Left lung (tissue), 4 donors: ENCODE measurements at regions not wholly inside any gene's neighbourhood (a gene's known extent, or its start where the extent isn't known, plus 50 kb on each side); places are given as distances from the start of the nearest gene placed in this dataset.

Experiments used
- ATAC-seq: fragments of 200-7000 bp; cut with Tn5 transposase; one replicate; pipeline ENCODE4 v1.9.1; 2020; ENCODE audit warnings: moderate library complexity
- DNase-seq, 4 donors: peaks; one replicate each; pipeline ENCODE4 v3.0.0-alpha.2; 2013 to 2020
- H3K27ac ChIP-seq, 2 donors: fragments of 200-600 bp; sonication (generic) in 1 of 2; one replicate each; pipeline versions ENCODE4 v1.5.0 to v1.8.0; 2020 to 2021
- H3K27me3 ChIP-seq, 2 donors: fragments of 200-600 bp; sonication (generic) in 1 of 2; one replicate each; pipeline versions ENCODE4 v1.5.0 to v1.8.0; 2020 to 2021
- H3K36me3 ChIP-seq, 2 donors: fragments of 200-600 bp; sonication (generic) in 1 of 2; one replicate each; pipeline versions ENCODE4 v1.5.0 to v1.8.0; 2020 to 2021
- H3K4me1 ChIP-seq, 2 donors: fragments of 200-600 bp; one replicate each; pipeline ENCODE4 v1.8.0; 2021
- H3K4me3 ChIP-seq, 2 donors: fragments of 200-600 bp; sonication (generic) in 1 of 2; one replicate each; pipeline versions ENCODE4 v1.5.0 to v1.8.0; 2020 to 2021; ENCODE audit warnings: mild to moderate bottlenecking in 1 of 2
- H3K9me3 ChIP-seq, 2 donors: fragments of 200-600 bp; sonication (generic) in 1 of 2; one replicate each; pipeline versions ENCODE4 v1.5.0 to v1.8.0; 2020 to 2021
- CTCF ChIP-seq, 2 donors: fragments of 200-600 bp; sonication (generic) in 1 of 2; IDR thresholded peaks; one replicate each; pipeline versions ENCODE4 v1.5.0 to v1.8.0; 2021; ENCODE audit warnings: antibody characterized with exemption in 2 of 2
- intact Hi-C, 2 donors: fragments of 100-400 bp; cut with DNase I; formaldehyde crosslinking; loops; one replicate each; pipeline versions ENCODE4 v1.11.2 to v1.14.2; 2022
- donor health status: DM: no; HTN: yes; CAD: no.
- donor health status: DM: no; HTN: no; CAD: no.

- peak overlapping the region in 1 of 2 donors; percentile 9 for H3K27ac ChIP-seq
- no peak overlapping the region for H3K4me3 ChIP-seq
- no peaks in the 10 kb centered on the region for H3K36me3 ChIP-seq
- TF ChIP-seq CTCF (IDR thresholded peaks at IDR 0.05), result no peak
- H3K27me3 ChIP-seq, result no peaks in the 10 kb centered on the region
- H3K4me1 ChIP-seq, result no peaks in the 10 kb centered on the region
- H3K9me3 ChIP-seq, result no peaks in the 10 kb centered on the region
- intact Hi-C loops, result no loop called here
- no peak for ATAC-seq
- no peak for DNase-seq
Observed at GRCh38 chr3:16113704-16114103, 60.8 kb upstream of the GALNT15 start.

GRCh38 chr3:16114429-16114828 lies 60.1 kb upstream of the GALNT15 start:
- Histone ChIP-seq H3K27me3 (no peaks in the 10 kb centered on the region), H3K9me3 (no peaks in the 10 kb centered on the region), H3K27ac (no peak overlapping the region), H3K36me3 (no peaks in the 10 kb centered on the region), H3K4me1 (no peaks in the 10 kb centered on the region), H3K4me3 (no peak overlapping the region)
- DNase-seq (no peak), ATAC-seq (no peak)
- intact Hi-C loops, result no loop called here
- TF ChIP-seq CTCF (IDR thresholded peaks at IDR 0.05), result no peak

- H3K9me3 ChIP-seq, result no peaks in the 10 kb centered on the region
- intact Hi-C loops, result no loop called here
- TF ChIP-seq CTCF (IDR thresholded peaks at IDR 0.05), result no peak
- no peaks in the 10 kb centered on the region for H3K27me3 ChIP-seq
- H3K4me1 ChIP-seq, result no peaks in the 10 kb centered on the region
- no peaks in the 10 kb centered on the region for H3K36me3 ChIP-seq
- no peak overlapping the region for H3K27ac ChIP-seq
- ATAC-seq (no peak), DNase-seq (no peak)
- no peak overlapping the region for H3K4me3 ChIP-seq
Observed at GRCh38 chr3:16114930-16115329, 59.5 kb upstream of the GALNT15 start.

- Histone ChIP-seq H3K36me3 (no peaks in the 10 kb centered on the region), H3K27me3 (no peaks in the 10 kb centered on the region), H3K9me3 (no peaks in the 10 kb centered on the region), H3K27ac (no peak overlapping the region), H3K4me3 (no peak overlapping the region), H3K4me1 (no peaks in the 10 kb centered on the region)
- ATAC-seq, result no peak
- intact Hi-C loops, result no loop called here
- TF ChIP-seq CTCF (IDR thresholded peaks at IDR 0.05), result no peak
- no peak for DNase-seq
Observed at GRCh38 chr3:16118396-16118795, 56.1 kb upstream of the GALNT15 start.

- intact Hi-C loops, result no loop called here
- Histone ChIP-seq H3K4me1 (no peaks in the 10 kb centered on the region), H3K4me3 (no peak overlapping the region), H3K27ac (no peak overlapping the region), H3K27me3 (no peaks in the 10 kb centered on the region), H3K9me3 (no peaks in the 10 kb centered on the region), H3K36me3 (no peaks in the 10 kb centered on the region)
- DNase-seq (no peak), ATAC-seq (no peak)
- no peak for TF ChIP-seq CTCF (IDR thresholded peaks at IDR 0.05)
Observed at GRCh38 chr3:16119887-16120286, 54.6 kb upstream of the GALNT15 start.
